ENCODE measurements at regions not wholly inside any gene's neighbourhood (a gene's known extent, or its start where the extent isn't known, plus 50 kb on each side); places are given as distances from the start of the nearest gene placed in this dataset.
A peak's percentile ranks its signal among the peaks of the same experiment; 100 is the strongest.

DNA sequence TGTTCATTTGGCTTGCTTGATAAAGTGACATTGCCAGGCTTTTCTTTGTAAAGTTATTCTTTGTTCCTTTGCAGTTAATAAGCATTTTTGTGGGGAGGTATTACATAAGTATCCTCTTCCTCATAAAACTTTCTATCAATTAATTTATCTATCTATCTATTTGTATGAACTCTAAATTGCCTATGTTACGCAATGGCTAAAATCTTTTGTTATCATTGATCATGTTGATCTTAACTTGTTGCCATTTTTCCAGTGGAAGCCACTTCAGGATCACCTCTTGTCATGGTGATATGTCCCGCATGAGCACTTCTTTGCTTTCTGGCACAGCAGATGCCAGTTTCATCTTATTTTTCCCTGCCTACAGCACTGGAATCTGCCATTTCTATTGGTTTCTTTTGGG, 436.7 kb upstream of the KIF2A start:
- no peak for ATAC-seq (ENCODE audit: low FRiP score in 2 of 2)
- TF ChIP-seq, protein P1, sequence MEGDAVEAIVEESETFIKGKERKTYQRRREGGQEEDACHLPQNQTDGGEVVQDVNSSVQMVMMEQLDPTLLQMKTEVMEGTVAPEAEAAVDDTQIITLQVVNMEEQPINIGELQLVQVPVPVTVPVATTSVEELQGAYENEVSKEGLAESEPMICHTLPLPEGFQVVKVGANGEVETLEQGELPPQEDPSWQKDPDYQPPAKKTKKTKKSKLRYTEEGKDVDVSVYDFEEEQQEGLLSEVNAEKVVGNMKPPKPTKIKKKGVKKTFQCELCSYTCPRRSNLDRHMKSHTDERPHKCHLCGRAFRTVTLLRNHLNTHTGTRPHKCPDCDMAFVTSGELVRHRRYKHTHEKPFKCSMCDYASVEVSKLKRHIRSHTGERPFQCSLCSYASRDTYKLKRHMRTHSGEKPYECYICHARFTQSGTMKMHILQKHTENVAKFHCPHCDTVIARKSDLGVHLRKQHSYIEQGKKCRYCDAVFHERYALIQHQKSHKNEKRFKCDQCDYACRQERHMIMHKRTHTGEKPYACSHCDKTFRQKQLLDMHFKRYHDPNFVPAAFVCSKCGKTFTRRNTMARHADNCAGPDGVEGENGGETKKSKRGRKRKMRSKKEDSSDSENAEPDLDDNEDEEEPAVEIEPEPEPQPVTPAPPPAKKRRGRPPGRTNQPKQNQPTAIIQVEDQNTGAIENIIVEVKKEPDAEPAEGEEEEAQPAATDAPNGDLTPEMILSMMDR (IDR thresholded peaks at IDR 0.05) = no peak
- TF ChIP-seq POLR2AphosphoS5 (IDR thresholded peaks at IDR 0.05) (no peak), POLR2A (IDR thresholded peaks at IDR 0.05) (no peak), EP300 (IDR thresholded peaks at IDR 0.05) (no peak)
- 93 to 95% methylated on average over 2 of the region's 2 CpGs for WGBS, 2 donors
- H3K4me1 ChIP-seq = no peaks in the 10 kb centered on the region
- peaks cover 0 to 15% (median 10%) of the 10 kb centered on the region in 4 donors for H3K9me3 ChIP-seq
- H3K27ac ChIP-seq = no peak overlapping the region
- no peak for DNase-seq
- H3K4me3 ChIP-seq = no peak overlapping the region
- H3K27me3 ChIP-seq = no peaks in the 10 kb centered on the region
- no peaks in the 10 kb centered on the region for H3K36me3 ChIP-seq

DNA sequence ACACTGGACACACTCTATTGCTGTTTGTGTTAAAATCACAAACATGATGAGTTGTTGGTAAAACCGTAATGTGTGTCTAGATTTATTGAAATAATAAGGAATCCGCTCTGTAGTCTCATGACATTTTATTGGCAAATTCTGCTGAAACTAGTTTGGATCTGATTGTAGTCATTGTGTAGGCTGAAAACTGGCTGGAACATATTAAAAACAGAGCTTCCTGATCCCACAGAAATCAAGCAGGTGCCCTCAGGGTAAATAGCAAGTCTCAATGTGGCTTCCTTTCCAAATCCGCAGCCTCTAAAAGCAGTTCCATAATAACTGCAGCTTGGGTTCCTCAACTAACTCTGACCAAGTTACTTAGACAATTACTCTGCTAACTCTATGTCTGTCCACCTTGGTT, 427.5 kb upstream of the KIF2A start:
- TF ChIP-seq POLR2A (IDR thresholded peaks at IDR 0.05) (no peak), EP300 (IDR thresholded peaks at IDR 0.05) (no peak), POLR2AphosphoS5 (IDR thresholded peaks at IDR 0.05) (no peak)
- TF ChIP-seq, protein P1 (IDR thresholded peaks at IDR 0.05) = no peak
- Histone ChIP-seq H3K9me3 (peaks cover 0 to 1% (median 0%) of the 10 kb centered on the region in 4 donors), H3K27me3 (no peaks in the 10 kb centered on the region), H3K4me3 (no peak overlapping the region), H3K27ac (no peak overlapping the region), H3K4me1 (no peaks in the 10 kb centered on the region), H3K36me3 (no peaks in the 10 kb centered on the region)
- DNase-seq = no peak
- WGBS, 2 donors = 94 to 99% methylated on average over 3 of the region's 3 CpGs
- no peak for ATAC-seq (ENCODE audit: low FRiP score in 2 of 2)

DNA sequence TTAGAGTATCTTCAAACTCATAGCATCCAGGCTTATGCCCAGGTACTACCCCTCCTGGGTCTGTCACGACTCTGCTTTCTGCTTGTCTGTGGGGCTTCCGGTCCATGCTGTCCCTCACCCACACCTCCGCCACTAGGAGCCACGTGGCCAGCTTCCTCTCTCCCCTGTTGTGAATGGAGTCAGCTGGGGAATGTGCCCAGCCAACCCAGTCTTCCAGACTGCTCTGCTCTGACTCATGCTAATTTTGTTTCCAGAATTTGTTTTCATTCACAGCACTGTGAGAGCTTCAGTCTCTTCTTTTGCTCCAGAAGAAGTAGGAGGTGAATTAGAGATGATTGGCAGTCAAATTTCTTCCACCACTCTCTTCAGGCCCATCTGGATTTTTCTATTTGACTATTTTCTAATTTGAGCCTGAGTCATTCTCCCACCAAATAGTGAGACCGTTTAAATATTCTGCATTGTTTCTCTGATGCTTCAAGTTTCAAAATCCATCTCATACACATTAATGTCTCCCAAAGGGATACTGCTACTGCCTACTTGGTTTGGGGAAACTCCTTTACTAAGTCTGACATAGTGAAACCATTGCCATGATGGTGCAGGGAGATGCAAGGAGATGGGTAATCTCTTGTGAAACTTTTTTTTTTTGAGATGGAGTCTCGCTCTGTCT, 424.1 kb upstream of the KIF2A start:
- Histone ChIP-seq H3K27me3 (no peaks in the 10 kb centered on the region), H3K4me3 (no peak overlapping the region), H3K27ac (no peak overlapping the region), H3K4me1 (no peaks in the 10 kb centered on the region), H3K9me3 (no peaks in the 10 kb centered on the region), H3K36me3 (no peaks in the 10 kb centered on the region)
- DNase-seq (no peak), ATAC-seq (ENCODE audit: low FRiP score in 2 of 2) (peak in 1 of 2 donors; percentile 57)
- no peak for TF ChIP-seq EP300 (IDR thresholded peaks at IDR 0.05)
- TF ChIP-seq POLR2A (IDR thresholded peaks at IDR 0.05) = no peak
- TF ChIP-seq, protein P1 (IDR thresholded peaks at IDR 0.05) = no peak
- no peak for TF ChIP-seq POLR2AphosphoS5 (IDR thresholded peaks at IDR 0.05)
- 58 to 66% methylated on average over 6 of the region's 6 CpGs for WGBS, 2 donors

DNA sequence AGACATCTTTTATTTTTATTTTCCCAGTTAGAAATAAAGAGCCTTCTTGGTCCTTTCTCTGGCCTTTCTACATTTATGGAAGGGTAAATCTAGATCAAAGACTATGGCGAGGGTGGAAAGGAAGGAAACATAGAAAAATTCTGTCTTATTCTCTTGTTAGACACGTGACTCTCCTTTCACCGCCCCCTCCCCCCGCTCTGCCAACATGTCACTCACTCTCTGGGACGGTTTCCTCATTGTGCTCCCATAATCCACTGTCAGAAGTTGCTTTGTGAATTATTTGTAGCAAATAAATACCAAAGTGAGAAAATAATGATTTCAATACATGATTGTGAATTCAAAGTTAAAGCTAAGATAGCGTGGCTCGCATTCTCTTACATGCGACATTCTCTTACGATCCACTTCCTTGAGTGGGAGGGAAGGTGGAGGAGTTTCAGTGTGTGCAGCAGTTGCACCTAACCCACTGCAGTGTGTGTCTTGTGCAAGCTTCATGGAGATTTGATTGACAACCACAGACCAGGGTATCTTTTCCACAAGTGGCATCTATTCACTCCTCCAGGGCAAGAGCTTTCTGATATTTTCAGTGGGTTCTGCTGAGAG, 423.0 kb upstream of the KIF2A start:
- H3K27ac ChIP-seq = no peak overlapping the region
- ATAC-seq (ENCODE audit: low FRiP score in 2 of 2) = no peak
- DNase-seq = no peak
- no peak overlapping the region for H3K4me3 ChIP-seq
- H3K27me3 ChIP-seq = no peaks in the 10 kb centered on the region
- H3K4me1 ChIP-seq = no peaks in the 10 kb centered on the region
- no peaks in the 10 kb centered on the region for H3K9me3 ChIP-seq
- 80 to 87% methylated on average over 9 of the region's 9 CpGs for WGBS, 2 donors
- TF ChIP-seq POLR2A (IDR thresholded peaks at IDR 0.05) = no peak
- TF ChIP-seq POLR2AphosphoS5 (IDR thresholded peaks at IDR 0.05) = no peak
- no peak for TF ChIP-seq EP300 (IDR thresholded peaks at IDR 0.05)
- TF ChIP-seq, protein P1 (IDR thresholded peaks at IDR 0.05) = no peak
- no peaks in the 10 kb centered on the region for H3K36me3 ChIP-seq
